ENCODE measurements at regions not wholly inside any gene's neighbourhood (a gene's known extent, or its start where the extent isn't known, plus 50 kb on each side); places are given as distances from the start of the nearest gene placed in this dataset.
A peak's percentile ranks its signal among the peaks of the same experiment; 100 is the strongest.

GRCh38 chr13:105153611-105154010 is 1381.9 kb downstream of the EFNB2 start:
- DNase-seq = no peak

DNA sequence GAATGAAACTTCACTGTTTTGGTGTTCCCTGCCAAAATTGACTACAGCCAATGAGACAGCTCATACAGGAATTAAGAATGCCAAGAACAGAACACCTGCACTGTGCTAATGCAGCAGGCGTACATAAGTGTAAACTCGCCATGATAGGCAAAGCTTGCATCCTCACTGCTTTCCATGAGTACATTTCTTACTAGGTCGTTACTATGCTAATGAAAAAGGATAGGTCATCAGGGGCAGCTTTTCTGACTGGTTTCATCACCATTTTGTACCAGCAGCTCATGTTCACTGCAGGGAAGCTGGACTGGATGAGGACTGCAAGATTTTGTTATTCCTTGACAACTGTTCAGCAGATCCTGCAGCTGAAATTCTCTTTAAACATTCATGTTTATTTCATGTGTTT is 1383.8 kb downstream of the EFNB2 start:
- no peak for DNase-seq

- DNase-seq = no peak
Observed at GRCh38 chr13:105147461-105147860, 1388.0 kb downstream of the EFNB2 start.

DNA sequence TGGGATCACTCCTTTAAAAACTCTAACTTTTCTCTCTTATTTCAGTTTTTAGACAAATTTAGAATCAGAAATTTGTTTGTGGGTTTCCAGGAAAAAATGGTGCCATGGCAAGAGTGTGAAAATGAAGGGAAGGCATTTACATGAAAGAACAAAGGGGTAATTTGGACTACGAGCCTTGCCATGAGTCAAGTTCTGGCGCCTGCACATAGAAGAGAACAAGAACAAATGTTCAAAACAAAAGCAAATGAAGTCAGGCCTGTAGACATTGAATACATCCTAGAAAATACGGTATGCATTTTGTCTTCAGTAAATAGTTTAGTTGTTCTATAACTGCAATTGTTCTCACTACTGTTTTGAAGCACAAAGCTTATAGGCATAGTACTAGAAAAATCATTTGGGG is 1390.5 kb downstream of the EFNB2 start:
- DNase-seq = no peak

- no peak for DNase-seq
Observed at GRCh38 chr13:105144020-105144419, 1391.4 kb downstream of the EFNB2 start.

- DNase-seq = no peak
Observed at GRCh38 chr13:105142556-105142955, 1392.9 kb downstream of the EFNB2 start.

GRCh38 chr13:105139380-105140285 is 1395.8 kb downstream of the EFNB2 start:
- DNase-seq = no peak

DNA sequence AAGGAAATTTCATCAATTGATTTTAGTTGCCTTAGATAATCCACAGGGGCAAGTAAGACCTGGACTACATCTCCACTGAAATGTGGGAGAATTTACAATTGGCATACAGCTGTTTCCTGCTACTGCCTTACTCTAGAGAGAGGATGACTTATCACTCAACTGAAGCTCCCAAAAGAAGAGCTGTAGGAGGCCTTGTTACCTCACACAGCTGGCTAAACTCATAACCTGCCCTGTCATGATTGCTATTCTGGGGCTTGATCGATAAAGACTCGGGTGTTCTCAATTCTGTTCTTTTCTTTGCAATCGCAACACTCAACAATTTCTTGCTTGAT is 1396.4 kb downstream of the EFNB2 start:
- DNase-seq = no peak

GRCh38 chr13:105135852-105136615 is 1399.4 kb downstream of the EFNB2 start:
- DNase-seq = no peak

DNA sequence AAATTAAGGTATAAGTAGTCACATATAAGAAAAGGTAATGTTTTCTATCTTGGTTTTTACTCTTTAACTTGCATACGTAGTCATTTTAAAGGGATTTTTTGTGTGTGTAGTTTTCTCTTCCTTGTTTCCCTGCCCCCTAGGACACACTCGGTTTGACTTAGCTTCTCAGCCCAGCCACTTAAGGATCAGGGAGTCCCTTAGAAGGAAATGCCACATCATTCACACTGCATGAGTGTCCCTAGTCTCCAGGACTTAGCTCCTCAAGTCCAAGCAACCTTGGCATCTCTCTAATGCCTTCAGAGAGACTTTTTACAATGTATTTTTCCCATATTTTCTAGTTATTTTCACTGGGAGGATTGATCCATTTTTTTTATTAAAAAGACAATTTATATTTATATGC is 1407.7 kb downstream of the EFNB2 start:
- DNase-seq = no peak

GRCh38 chr13:105121221-105121620 is 1414.2 kb downstream of the EFNB2 start:
- no peak for DNase-seq

- DNase-seq = no peak
Observed at GRCh38 chr13:105118426-105118985, 1417.0 kb downstream of the EFNB2 start.

DNA sequence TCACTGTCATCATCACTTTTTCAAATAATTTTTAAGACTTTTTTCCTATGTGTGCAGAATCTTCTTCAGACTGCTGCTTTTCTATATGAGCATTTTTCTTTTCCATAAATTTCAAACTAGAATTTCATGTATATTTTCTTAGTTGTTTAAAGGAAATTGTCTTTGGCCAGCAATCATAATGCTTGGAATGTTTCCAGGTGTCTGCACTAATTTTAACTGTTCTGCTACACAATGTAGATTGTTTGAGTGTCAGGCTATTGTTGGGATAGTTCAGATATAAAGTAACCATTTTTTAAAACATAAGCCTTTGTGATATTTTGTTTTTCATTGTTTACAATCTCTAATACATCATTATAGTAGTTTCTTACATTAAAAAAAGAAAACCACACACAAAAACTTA is 1418.5 kb downstream of the EFNB2 start:
- DNase-seq = no peak

DNA sequence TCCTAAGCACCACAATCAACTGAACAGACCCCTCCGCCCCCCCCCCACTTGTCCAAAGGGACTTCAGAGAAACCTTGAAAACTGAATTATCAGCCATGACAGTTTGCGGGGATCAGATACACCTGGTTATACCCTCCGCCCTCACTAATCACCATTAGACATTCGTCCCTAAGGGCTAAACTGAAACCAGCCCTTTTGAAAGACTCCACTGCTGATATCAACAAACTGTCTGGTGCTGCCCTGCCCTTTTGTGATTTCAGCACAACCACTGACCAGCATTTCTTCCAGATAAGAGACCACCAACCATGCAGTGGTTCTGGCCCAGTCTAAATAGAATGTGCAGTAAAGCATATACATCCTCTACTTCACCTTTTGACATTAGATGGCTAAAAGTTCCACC is 1422.9 kb downstream of the EFNB2 start:
- DNase-seq = no peak

DNA sequence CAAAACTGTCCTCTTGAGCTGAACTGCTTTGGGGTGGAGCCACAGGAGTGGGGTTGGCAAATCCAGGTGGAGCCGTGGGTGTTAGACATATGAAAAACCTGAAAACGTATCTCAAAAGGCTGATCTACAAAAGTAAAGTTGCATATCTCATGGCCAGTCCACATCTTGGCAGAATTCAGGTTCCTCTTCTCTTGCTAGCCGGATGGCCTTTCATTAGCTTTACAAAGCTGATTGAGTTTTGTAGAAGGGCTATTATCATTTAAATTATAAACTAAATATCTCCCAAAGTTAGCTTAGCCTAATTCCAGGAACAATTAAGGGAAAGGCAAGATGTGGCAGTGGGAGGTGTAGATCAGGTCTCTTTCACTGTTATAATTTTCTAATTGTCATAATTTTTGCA is 1427.7 kb downstream of the EFNB2 start:
- no peak for DNase-seq

DNA sequence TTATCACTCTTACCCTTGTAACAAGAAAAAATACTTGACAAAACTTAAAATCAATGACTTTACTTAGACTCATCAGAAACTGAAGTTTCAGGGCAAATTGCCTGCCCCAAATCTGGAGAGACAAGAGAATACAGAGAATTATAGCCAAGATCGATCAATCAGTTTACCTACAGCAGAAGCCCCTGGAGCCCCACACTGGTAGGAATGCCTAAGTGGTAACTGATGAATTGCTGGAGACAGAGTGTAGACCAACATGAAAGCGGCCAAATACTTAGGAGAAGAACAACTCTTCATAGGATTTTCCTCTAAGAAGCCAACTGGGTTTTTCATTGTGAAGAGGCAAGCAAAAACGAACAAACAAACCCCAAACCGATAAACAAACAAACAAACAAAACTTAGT is 1430.0 kb downstream of the EFNB2 start:
- no peak for DNase-seq

DNA sequence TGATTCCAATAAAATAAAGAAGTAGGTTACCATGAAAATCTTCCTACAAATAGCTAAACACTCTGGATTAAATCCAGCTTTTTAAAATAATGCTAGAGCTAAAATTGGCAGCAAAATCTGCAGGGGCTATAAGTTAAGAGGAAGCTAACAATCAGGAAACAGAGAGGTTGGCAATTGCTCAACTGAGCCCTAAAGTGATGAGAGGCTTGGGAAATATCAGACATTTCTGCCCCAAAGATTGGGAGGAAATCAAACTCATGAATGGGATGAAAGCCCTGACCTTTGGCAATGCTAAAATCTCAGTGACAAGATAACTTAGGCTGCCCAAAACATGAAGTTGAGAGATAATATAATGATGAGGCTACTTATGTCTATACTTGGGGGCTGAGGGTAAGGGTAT is 1437.9 kb downstream of the EFNB2 start:
- DNase-seq = no peak

- DNase-seq = no peak
Observed at GRCh38 chr13:105089858-105090643, 1445.4 kb downstream of the EFNB2 start.

DNA sequence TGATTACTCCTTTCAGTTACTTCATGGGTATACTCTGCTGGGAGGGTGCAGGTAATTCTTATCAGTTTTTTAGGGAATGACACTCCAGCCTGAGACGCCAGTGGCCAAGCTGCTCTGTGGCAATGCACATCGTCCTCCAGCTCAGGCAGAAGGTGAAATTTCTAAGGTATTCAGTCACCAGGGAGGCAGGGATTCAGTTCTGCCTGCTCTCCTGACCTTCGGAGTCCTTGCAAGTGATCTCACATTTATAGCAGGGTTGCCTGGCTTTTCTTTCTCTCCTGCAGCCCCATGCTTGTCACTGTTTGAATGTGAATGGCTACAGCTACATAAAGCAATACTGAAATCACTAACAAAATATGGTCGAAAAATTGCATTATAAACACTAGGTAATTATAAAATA is 1447.5 kb downstream of the EFNB2 start:
- DNase-seq = no peak

DNA sequence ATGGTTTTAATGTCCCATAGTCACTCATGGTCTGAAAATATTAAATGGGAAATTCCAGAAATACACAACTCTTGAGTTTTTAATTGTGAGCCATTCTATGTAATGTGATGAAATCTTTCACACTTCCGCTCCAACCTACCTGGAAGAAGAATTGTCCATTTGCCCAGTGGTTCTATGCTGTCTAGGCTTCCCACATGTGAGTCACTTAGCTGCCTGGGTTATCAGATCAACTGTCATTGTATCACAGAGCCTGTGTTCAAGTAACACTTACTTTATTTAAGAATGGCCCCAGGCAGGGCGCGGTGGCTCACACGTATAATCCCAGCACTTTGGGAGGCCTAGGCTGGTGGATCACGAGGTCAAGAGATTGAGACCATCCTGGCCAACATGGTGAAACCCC is 1450.5 kb downstream of the EFNB2 start:
- no peak for DNase-seq

GRCh38 chr13:105083992-105084391 is 1451.5 kb downstream of the EFNB2 start:
- peak; percentile 33 for DNase-seq

DNA sequence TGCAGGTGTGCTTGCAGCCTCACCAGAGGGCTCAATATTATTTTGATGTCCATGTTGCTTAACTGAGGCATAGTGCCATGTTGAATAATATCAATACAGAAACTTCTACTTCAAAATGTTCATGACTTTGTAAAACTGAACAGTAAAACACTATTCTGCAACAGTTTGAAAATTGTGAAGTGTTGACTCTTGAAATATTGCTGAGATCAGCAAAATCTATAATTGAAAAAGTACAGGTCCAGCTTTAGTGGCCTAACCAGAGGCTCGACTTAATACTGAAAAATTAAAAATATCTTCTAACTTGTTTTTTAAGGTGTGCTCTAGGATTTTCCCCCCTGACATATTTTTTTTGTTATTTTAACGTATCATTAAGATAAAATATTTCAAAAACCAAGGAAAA is 1460.7 kb downstream of the EFNB2 start:
- DNase-seq = no peak

- DNase-seq = no peak
Observed at GRCh38 chr13:105073041-105073440, 1462.4 kb downstream of the EFNB2 start.

Measured in NCI-H446 treated with DMSO at 0.1 percent for 48 hours (cell line).